GM23338 (cell line): ENCODE measurements at regions not wholly inside any gene's neighbourhood (a gene's known extent, or its start where the extent isn't known, plus 50 kb on each side); places are given as distances from the start of the nearest gene placed in this dataset.

Experiments used
- CREB1 ChIP-seq: fragments of 250-450 bp; sonication (Bioruptor Pico); IDR thresholded peaks from 2 replicates; pipeline ENCODE4 v1.5.0; 2020; ENCODE audit warnings: low read depth, mild to moderate bottlenecking, moderate library complexity
- CTCF ChIP-seq, 2 experiments: fragments of 200-600 bp in 1 of 2; sonication (generic) in 1 of 2; conservative IDR thresholded peaks; 2 replicates each; pipeline versions ENCODE4 v1.5.1 to v1.6.1; 2016 to 2017; ENCODE audit warnings: antibody characterized with exemption in 2 of 2, low read depth in 2 of 2, mild to moderate bottlenecking in 2 of 2, moderate library complexity in 1 of 2
- ETS1 ChIP-seq: IDR thresholded peaks from 2 replicates; pipeline ENCODE4 v1.6.1; 2016; ENCODE audit warnings: antibody characterized with exemption
- REST ChIP-seq: IDR thresholded peaks from one replicate; pipeline ENCODE4 v1.6.1; 2018; ENCODE audit warnings: antibody characterized with exemption; ENCODE audit not compliant: unreplicated experiment
- ZNF114 ChIP-seq: fragments of 250-450 bp; sonication (Bioruptor Pico); IDR thresholded peaks from 2 replicates; pipeline ENCODE4 v1.5.0; 2020; ENCODE audit warnings: mild to moderate bottlenecking, moderate library complexity
- ZNF462 ChIP-seq: fragments of 250-450 bp; sonication (Bioruptor Pico); IDR thresholded peaks from 2 replicates; pipeline ENCODE4 v1.5.0; 2020; ENCODE audit warnings: mild to moderate bottlenecking, moderate library complexity

- TF ChIP-seq ZNF462 (CRISPR knock-in tag) (no peak), ETS1 (no peak), ZNF114 (no peak), REST (no peak), CREB1 (CRISPR knock-in tag) (no peak), CTCF (conservative IDR thresholded peaks at IDR 0.05; ENCODE audit: low read depth in 2 of 2) (no peak)
Observed at GRCh38 chr5:125044491-125045282, 298.2 kb upstream of the ZNF608 start (continued).
